Fibroblast of lung (primary cell): ENCODE measurements at regions not wholly inside any gene's neighbourhood (a gene's known extent, or its start where the extent isn't known, plus 50 kb on each side); places are given as distances from the start of the nearest gene placed in this dataset.

ENCODE experiments used
- DNase-seq, 2 donors: peaks; one replicate each; pipeline versions ENCODE4 v3.0.0 to v3.0.0-alpha.2; 2010; ENCODE audit warnings: low read depth in 2 of 2
- H2AFZ ChIP-seq: 2 replicates; pipeline ENCODE4 v1.5.1; 2012; ENCODE audit warnings: low read length, control low read depth, inconsistent platforms
- H3K27ac ChIP-seq: 2 replicates; pipeline ENCODE4 v1.5.1; 2011; ENCODE audit warnings: low read length, control low read depth; ENCODE audit not compliant: insufficient read depth
- H3K27me3 ChIP-seq: 2 replicates; pipeline ENCODE4 v1.5.1; 2011; ENCODE audit warnings: mild to moderate bottlenecking, low read length; ENCODE audit not compliant: control insufficient read depth, insufficient read depth
- H3K36me3 ChIP-seq: 2 replicates; pipeline ENCODE4 v1.5.1; 2011; ENCODE audit warnings: low read length; ENCODE audit not compliant: control insufficient read depth, insufficient read depth
- H3K4me1 ChIP-seq: 2 replicates; pipeline ENCODE4 v1.5.1; 2011; ENCODE audit warnings: low read length; ENCODE audit not compliant: control insufficient read depth, insufficient read depth; ENCODE audit errors: extremely low read depth
- H3K4me2 ChIP-seq: 2 replicates; pipeline ENCODE4 v1.5.1; 2011; ENCODE audit warnings: low read length, control low read depth; ENCODE audit not compliant: insufficient read depth; ENCODE audit errors: extremely low read depth
- H3K4me3 ChIP-seq, 4 experiments: fragments of 200-600 bp in 1 of 4; sonication (generic) in 1 of 4; replicated peaks in 1 of 4; 2 replicates each; pipeline ENCODE4 v1.5.1; 2011 to 2016; ENCODE audit warnings: low read length in 4 of 4, low read depth in 3 of 4, mild to moderate bottlenecking in 3 of 4, control low read depth in 2 of 4, inconsistent platforms in 1 of 4, mixed read lengths in 1 of 4; ENCODE audit not compliant: insufficient read depth in 1 of 4; ENCODE audit errors: control extremely low read depth in 1 of 4
- H3K79me2 ChIP-seq: 2 replicates; pipeline ENCODE4 v1.5.1; 2012; ENCODE audit warnings: mild to moderate bottlenecking, low read length, inconsistent platforms; ENCODE audit not compliant: control insufficient read depth, insufficient read depth
- H3K9ac ChIP-seq: 2 replicates; pipeline ENCODE4 v1.5.1; 2011; ENCODE audit warnings: mild to moderate bottlenecking, low read length, control low read depth; ENCODE audit not compliant: insufficient read depth
- H3K9me3 ChIP-seq: 2 replicates; pipeline ENCODE4 v1.5.1; 2012; ENCODE audit warnings: low read depth, low read length; ENCODE audit not compliant: control insufficient read depth, insufficient read depth
- H4K20me1 ChIP-seq: 2 replicates; pipeline ENCODE4 v1.5.1; 2011; ENCODE audit warnings: low read length; ENCODE audit not compliant: control insufficient read depth, insufficient read depth; ENCODE audit errors: extremely low read depth
- CTCF ChIP-seq, 2 donors: IDR thresholded peaks in 1 of 2; conservative IDR thresholded peaks in 1 of 2; 1 replicate in 1 of 2; 2 replicates in 1 of 2; pipeline ENCODE4 v1.5.1; 2011 to 2012; ENCODE audit warnings: low read length in 2 of 2, control low read depth in 1 of 2, inconsistent platforms in 1 of 2, low read depth in 1 of 2, mild to moderate bottlenecking in 1 of 2
- EZH2 ChIP-seq: IDR thresholded peaks from 2 replicates; pipeline ENCODE4 v1.5.1; 2012; ENCODE audit warnings: low read length, control low read depth, mild to moderate bottlenecking; ENCODE audit errors: missing control alignments

GRCh38 chr10:30535677-30536076, 93.9 kb downstream of the LYZL2 start:
- Histone ChIP-seq H4K20me1 (no peaks in the 10 kb centered on the region), H2AFZ (no peak overlapping the region), H3K4me2 (no peak overlapping the region), H3K79me2 (no peaks in the 10 kb centered on the region), H3K9ac (no peak overlapping the region), H3K4me1 (peaks cover 2% of the 10 kb centered on the region), H3K27ac (no peak overlapping the region), H3K9me3 (no peaks in the 10 kb centered on the region), H3K4me3 (no peak overlapping the region), H3K27me3 (no peaks in the 10 kb centered on the region), H3K36me3 (no peaks in the 10 kb centered on the region)
- TF ChIP-seq CTCF (conservative IDR thresholded peaks at IDR 0.05 in 1 of 2, IDR thresholded peaks at IDR 0.05 in 1 of 2; ENCODE audit: low read depth in 1 of 2, low read length in 2 of 2) (no peak), EZH2 (no peak)
- no peak for DNase-seq

- no peak for TF ChIP-seq EZH2
- TF ChIP-seq CTCF (conservative IDR thresholded peaks at IDR 0.05 in 1 of 2, IDR thresholded peaks at IDR 0.05 in 1 of 2; ENCODE audit: low read depth in 1 of 2, low read length in 2 of 2), result peak; percentile 80 to 85
- H3K4me3 ChIP-seq, result no peak overlapping the region
Measured at GRCh38 chr10:30534465-30535144, 94.9 kb downstream of the LYZL2 start.

GRCh38 chr10:30531751-30532530, 97.6 kb downstream of the LYZL2 start:
- Histone ChIP-seq H3K9me3 (no peaks in the 10 kb centered on the region), H3K9ac (no peak overlapping the region), H3K27ac (no peak overlapping the region), H3K4me1 (no peaks in the 10 kb centered on the region), H2AFZ (no peak overlapping the region), H3K4me3 (no peak overlapping the region), H3K36me3 (no peaks in the 10 kb centered on the region), H3K27me3 (no peaks in the 10 kb centered on the region), H3K4me2 (no peak overlapping the region), H3K79me2 (no peaks in the 10 kb centered on the region), H4K20me1 (no peaks in the 10 kb centered on the region)
- DNase-seq, result no peak
- TF ChIP-seq EZH2 (no peak), CTCF (conservative IDR thresholded peaks at IDR 0.05 in 1 of 2, IDR thresholded peaks at IDR 0.05 in 1 of 2; ENCODE audit: low read depth in 1 of 2, low read length in 2 of 2) (no peak)

More at GRCh38 chr10:30534465-30535144, 94.9 kb downstream of the LYZL2 start:
- Histone ChIP-seq H4K20me1 (no peaks in the 10 kb centered on the region), H3K9ac (no peak overlapping the region), H2AFZ (no peak overlapping the region), H3K9me3 (no peaks in the 10 kb centered on the region), H3K4me1 (peaks cover 2% of the 10 kb centered on the region), H3K4me2 (no peak overlapping the region), H3K79me2 (no peaks in the 10 kb centered on the region), H3K27ac (no peak overlapping the region), H3K27me3 (no peaks in the 10 kb centered on the region), H3K36me3 (no peaks in the 10 kb centered on the region)
- peak; percentile 49 to 81 for DNase-seq
